ENCODE measurements at regions not wholly inside any gene's neighbourhood (a gene's known extent, or its start where the extent isn't known, plus 50 kb on each side); places are given as distances from the start of the nearest gene placed in this dataset.
"Not testable (repeated sequence)": the region's sequence is repeated elsewhere in the genome, so short reads cannot be mapped to it uniquely, and the experiment has no call there.

DNA sequence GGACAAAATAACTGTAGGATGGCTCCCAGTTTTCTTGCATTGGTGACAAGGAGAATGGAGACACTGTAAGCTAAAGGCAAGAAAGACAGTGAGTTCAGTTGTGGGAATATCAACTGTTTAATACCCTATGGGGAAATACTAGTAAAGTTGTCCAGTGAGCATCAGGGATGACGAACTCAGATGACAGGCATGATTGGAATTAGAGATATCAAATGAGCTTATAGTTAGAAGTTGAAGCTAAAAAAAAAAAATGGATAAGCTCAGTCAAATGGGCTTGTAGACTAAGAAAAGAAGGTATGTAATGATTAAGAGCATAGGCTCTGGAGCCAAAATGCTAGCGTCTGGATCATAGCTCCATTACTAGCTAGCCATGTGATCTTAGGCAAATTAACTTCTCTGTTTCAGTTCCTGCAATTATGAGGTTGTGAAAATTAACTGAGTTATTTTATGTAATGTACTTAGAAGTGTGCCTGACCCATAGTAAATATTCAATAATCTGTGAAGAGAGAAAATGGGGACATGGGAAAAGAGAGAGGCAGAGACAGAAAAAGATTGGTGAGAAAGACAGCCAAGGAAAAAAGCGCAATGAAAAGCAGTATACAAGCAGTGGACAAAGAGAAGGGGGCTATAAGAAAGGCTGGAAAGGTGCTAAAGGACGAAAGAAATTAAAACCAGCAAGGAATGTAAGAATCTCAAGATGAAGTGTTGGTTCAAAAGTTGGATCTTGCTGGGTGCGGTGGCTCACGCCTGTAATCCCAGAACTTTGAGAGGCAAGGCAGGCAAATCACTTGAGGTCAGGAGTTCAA is 95.7 kb upstream of the SLC39A10 start:
- no peak overlapping the region for H3K4me3 ChIP-seq (ENCODE audit: low read length)
- peak; percentile 95 for DNase-seq (ENCODE audit: low read depth)
- TF ChIP-seq, protein P1, sequence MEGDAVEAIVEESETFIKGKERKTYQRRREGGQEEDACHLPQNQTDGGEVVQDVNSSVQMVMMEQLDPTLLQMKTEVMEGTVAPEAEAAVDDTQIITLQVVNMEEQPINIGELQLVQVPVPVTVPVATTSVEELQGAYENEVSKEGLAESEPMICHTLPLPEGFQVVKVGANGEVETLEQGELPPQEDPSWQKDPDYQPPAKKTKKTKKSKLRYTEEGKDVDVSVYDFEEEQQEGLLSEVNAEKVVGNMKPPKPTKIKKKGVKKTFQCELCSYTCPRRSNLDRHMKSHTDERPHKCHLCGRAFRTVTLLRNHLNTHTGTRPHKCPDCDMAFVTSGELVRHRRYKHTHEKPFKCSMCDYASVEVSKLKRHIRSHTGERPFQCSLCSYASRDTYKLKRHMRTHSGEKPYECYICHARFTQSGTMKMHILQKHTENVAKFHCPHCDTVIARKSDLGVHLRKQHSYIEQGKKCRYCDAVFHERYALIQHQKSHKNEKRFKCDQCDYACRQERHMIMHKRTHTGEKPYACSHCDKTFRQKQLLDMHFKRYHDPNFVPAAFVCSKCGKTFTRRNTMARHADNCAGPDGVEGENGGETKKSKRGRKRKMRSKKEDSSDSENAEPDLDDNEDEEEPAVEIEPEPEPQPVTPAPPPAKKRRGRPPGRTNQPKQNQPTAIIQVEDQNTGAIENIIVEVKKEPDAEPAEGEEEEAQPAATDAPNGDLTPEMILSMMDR (conservative IDR thresholded peaks at IDR 0.05; ENCODE audit: low read length): no peak

DNA sequence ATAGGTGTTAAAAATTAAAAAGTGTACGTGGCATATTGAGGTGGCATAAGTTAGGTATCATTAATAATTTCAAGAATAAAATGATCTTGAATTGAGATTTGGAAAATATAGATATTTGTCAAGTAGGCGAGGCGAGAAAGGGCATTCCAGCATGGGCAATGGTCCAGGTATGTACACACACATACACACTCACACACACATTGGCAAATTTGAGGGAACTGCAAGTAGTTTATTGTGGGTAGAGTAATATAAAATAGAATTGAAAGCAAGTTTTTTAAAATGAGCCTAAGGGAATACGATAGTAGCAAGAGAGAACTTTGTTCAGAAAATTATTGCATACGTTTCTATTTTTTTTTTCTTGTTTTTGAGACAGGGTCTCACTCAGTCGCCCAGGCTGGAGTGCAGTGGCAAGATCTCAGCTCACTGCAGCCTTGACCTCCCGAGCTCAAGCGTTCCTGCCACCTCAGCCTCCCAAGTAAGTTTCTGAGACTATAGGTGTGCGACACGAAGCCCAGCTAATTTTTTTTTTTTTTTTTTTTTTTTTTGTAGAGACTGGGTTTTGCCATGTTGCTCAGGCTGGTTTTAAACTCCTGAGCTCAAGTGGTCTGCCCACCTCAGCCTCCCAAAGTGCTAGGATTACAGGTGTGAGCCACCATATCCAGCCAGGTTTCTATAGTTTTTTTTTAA is 96.7 kb upstream of the SLC39A10 start:
- DNase-seq (ENCODE audit: low read depth): peak; percentile 33
- TF ChIP-seq, protein P1 (conservative IDR thresholded peaks at IDR 0.05; ENCODE audit: low read length): no peak
- H3K4me3 ChIP-seq (ENCODE audit: low read length): no peak overlapping the region

DNA sequence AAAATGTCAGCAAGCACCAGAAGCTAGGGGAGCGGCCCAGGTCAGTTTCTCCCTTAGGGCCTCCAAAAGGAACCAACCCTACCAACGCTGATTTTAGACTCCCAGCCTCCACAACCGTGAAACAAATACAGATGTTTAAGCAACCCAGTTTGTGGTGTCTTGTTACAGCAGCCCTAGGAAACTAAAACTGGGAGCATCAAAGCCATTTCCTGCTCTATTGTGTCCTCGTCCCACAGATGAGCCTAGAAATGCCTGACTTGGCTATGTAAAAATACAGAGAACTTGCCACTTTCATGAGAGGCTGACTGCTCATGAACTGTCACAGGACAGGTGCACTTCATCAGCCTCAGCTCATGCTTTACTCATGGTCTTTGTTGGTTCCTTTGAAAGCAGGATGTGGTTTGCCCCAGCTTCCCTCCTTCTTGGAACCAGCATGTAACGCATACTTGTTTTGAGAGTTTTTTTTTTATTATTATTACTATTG is 97.6 kb upstream of the SLC39A10 start:
- DNase-seq (ENCODE audit: low read depth): peak; percentile 97
- H3K4me3 ChIP-seq (ENCODE audit: low read length): no peak overlapping the region
- TF ChIP-seq, protein P1 (conservative IDR thresholded peaks at IDR 0.05; ENCODE audit: low read length): no peak

DNA sequence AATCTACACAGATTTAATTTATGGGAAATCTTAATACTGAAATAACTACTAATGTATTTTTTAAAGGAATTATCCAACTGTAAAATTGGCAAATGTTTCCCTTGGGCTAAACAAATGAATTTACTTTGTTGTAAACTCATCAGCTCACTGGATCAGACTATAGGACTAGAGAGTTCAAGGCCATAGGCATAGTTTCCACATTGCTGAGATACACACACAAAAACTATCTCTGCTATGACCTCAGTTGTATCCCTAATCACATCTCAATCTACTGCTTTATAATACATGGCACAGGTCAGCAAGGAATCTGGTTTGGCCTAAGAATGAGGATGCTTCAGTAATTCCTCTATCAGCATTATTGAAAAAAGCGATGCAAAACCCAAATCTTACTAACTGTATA is 101.1 kb upstream of the SLC39A10 start:
- TF ChIP-seq, protein P1 (conservative IDR thresholded peaks at IDR 0.05; ENCODE audit: low read length): no peak
- H3K4me3 ChIP-seq (ENCODE audit: low read length): no peak overlapping the region
- DNase-seq (ENCODE audit: low read depth): no peak

DNA sequence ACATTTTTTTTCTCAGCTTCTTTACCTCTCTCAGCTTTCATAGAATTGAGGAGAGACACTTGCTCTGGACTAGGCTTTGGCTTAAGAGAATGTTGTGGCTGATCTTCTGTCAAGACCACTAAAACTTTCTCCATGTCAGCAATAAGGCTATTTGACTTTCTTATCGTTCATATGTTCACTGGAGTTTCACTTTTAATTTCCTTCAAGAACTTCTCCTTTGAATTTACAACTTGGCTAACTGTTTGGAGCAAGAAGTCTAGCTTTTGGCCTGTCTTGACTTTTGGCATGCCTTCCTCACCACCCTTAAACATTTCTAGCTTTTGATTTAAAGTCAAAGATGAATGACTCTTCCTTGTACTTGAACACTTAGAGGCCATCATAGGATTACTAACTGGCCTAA is 104.4 kb upstream of the SLC39A10 start:
- TF ChIP-seq, protein P1 (conservative IDR thresholded peaks at IDR 0.05; ENCODE audit: low read length): no peak
- no peak overlapping the region for H3K4me3 ChIP-seq (ENCODE audit: low read length)
- no peak for DNase-seq (ENCODE audit: low read depth)

DNA sequence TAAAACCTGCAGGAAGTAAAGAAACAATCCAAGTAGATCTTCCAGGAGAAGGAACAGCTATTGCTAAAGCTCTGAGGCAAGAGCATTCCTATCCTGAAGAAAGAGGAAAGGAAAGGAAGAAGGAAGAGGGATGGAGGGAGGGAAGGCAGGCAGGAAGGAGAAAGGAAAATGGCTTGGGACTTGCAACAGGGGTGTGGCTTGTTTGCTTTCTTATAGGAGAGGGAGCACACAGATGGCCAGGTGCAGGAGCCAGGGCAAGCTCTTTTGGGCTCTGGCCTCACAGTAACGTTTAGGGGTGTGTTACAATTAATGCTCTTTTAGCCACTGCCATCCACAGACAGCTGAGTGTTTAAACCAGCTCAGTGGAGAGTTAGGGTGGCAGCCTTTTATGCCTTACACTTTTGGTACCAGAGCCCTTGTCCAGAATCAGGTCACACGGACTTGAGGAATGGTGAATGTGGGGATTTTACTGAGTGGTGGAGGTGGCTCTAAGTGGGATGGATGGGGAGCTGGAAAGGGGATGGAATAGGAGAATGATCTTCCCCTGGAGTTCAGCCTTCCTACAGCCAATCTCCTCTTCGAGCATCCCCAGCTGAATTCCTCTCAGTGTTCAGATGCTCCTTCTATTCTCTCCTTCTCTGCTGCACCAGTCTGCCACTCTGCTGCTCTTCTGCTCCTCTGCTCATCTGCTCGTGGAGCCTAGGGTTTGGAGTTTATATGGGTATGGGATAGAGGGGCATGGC is 108.7 kb upstream of the SLC39A10 start:
- TF ChIP-seq, protein P1 (conservative IDR thresholded peaks at IDR 0.05; ENCODE audit: low read length): no peak
- no peak for DNase-seq (ENCODE audit: low read depth)
- H3K4me3 ChIP-seq (ENCODE audit: low read length): no peak overlapping the region

DNA sequence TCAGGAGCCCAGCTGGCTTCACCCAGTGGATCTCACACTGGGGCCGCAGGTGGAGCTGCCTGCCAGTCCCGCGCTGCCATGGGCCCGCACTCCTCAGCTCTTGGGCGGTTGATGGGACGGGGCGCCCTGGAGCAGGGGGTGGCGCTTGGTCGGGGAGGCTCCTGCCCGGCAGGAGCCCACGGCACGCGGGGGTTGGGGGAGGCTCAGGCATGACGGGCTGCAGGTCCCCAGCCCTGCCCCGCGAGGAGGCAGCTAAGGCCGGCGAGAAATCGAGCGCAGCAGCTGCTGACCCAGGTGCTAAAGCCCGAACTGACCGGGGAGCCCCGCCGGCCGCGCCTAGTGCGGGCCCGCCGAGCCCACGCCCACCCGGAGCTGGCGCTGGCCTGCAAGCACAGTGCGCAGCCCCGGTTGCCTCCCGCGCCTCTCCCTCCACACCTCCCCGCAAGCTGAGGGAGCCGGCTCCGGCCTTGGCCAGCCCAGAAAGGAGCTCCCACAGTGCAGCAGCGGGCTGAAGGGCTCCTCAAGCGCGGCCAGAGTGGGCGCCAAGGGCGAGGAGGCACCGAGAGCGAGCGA is 109.7 kb upstream of the SLC39A10 start:
- not testable (repeated sequence) for H3K4me3 ChIP-seq (ENCODE audit: low read length)

More for the DNA sequence above, 109.7 kb upstream of the SLC39A10 start:
- not testable (repeated sequence) for DNase-seq (ENCODE audit: low read depth)
